ENCODE measurements at regions not wholly inside any gene's neighbourhood (a gene's known extent, or its start where the extent isn't known, plus 50 kb on each side); places are given as distances from the start of the nearest gene placed in this dataset.

- POLR2A ChIA-PET, result no interaction called here
- ATAC-seq, result no peak
- CTCF ChIA-PET, result no interaction called here
- no peak overlapping the region for H3K27ac Mint-ChIP-seq
- no peaks in the 10 kb centered on the region for H3K4me1 Mint-ChIP-seq
- peaks cover 55% of the 10 kb centered on the region for H3K9me3 Mint-ChIP-seq
- TF ChIP-seq RORB (CRISPR knock-in tag; IDR thresholded peaks at IDR 0.05) (no peak), HMGA2 (CRISPR knock-in tag; IDR thresholded peaks at IDR 0.05) (peak; percentile 97)
- H3K4me3 Mint-ChIP-seq, result no peak overlapping the region
- peaks cover 57% of the 10 kb centered on the region for H3K36me3 Mint-ChIP-seq
- DNase-seq (ENCODE audit: low spot score), result no peak
- peaks cover 2% of the 10 kb centered on the region; the same call in 1 of the 2 replicates for H3K27me3 Mint-ChIP-seq (ENCODE audit: low read depth)
Measured at GRCh38 chr7:56570968-56571367, 454.8 kb upstream of the NUPR2 start.

GRCh38 chr7:56538541-56539429, 422.6 kb upstream of the NUPR2 start:
- H3K4me1 Mint-ChIP-seq, result no peaks in the 10 kb centered on the region
- H3K4me3 Mint-ChIP-seq, result no peak overlapping the region
- peaks cover 63% of the 10 kb centered on the region for H3K9me3 Mint-ChIP-seq
- DNase-seq (ENCODE audit: low spot score), result no peak
- peaks cover 12% of the 10 kb centered on the region for H3K27me3 Mint-ChIP-seq (ENCODE audit: low read depth)
- H3K27ac Mint-ChIP-seq, result no peak overlapping the region
- ChIA-PET POLR2A (no interaction called here), CTCF (no interaction called here)
- peaks cover 67% of the 10 kb centered on the region for H3K36me3 Mint-ChIP-seq
- ATAC-seq, result no peak
- TF ChIP-seq CREB1 (CRISPR knock-in tag; IDR thresholded peaks at IDR 0.05), result no peak
- no peak for TF ChIP-seq E2F5 (CRISPR knock-in tag; IDR thresholded peaks at IDR 0.05)
- TF ChIP-seq SMAD4 (CRISPR knock-in tag; IDR thresholded peaks at IDR 0.05), result no peak
- TF ChIP-seq ATF3 (CRISPR knock-in tag; conservative IDR thresholded peaks at IDR 0.05), result no peak
- no peak for TF ChIP-seq TEAD4 (CRISPR knock-in tag; IDR thresholded peaks at IDR 0.05)
- no peak for TF ChIP-seq GTF2I (CRISPR knock-in tag; conservative IDR thresholded peaks at IDR 0.05)
- TF ChIP-seq SP1 (CRISPR knock-in tag; conservative IDR thresholded peaks at IDR 0.05), result no peak
- no peak for TF ChIP-seq FOXJ3 (CRISPR knock-in tag; IDR thresholded peaks at IDR 0.05; ENCODE audit: borderline replicate concordance)
- TF ChIP-seq NR2C2 (CRISPR knock-in tag; IDR thresholded peaks at IDR 0.05), result no peak

GRCh38 chr7:56537952-56538351, 421.7 kb upstream of the NUPR2 start:
- TF ChIP-seq ATF6 (CRISPR knock-in tag; IDR thresholded peaks at IDR 0.05), result no peak
- TF ChIP-seq TP53 (CRISPR knock-in tag; IDR thresholded peaks at IDR 0.05), result no peak
- no peak for TF ChIP-seq NFATC4 (CRISPR knock-in tag; IDR thresholded peaks at IDR 0.05)
- H3K4me1 Mint-ChIP-seq, result no peaks in the 10 kb centered on the region
- no peak overlapping the region for H3K4me3 Mint-ChIP-seq
- ATAC-seq (no peak), DNase-seq (ENCODE audit: low spot score) (no peak)
- CTCF ChIA-PET, result no interaction called here
- peaks cover 64% of the 10 kb centered on the region for H3K9me3 Mint-ChIP-seq
- peaks cover 67% of the 10 kb centered on the region for H3K36me3 Mint-ChIP-seq
- POLR2A ChIA-PET, result no interaction called here
- no peak overlapping the region for H3K27ac Mint-ChIP-seq
- H3K27me3 Mint-ChIP-seq (ENCODE audit: low read depth), result peaks cover 12% of the 10 kb centered on the region

- Mint-ChIP-seq H3K9me3 (peaks cover 65% of the 10 kb centered on the region), H3K4me1 (no peaks in the 10 kb centered on the region), H3K36me3 (peaks cover 65% of the 10 kb centered on the region), H3K27ac (no peak overlapping the region), H3K4me3 (no peak overlapping the region), H3K27me3 (ENCODE audit: low read depth) (peaks cover 12% of the 10 kb centered on the region)
- POLR2A ChIA-PET, result no interaction called here
- CTCF ChIA-PET, result no interaction called here
- ATAC-seq (no peak), DNase-seq (ENCODE audit: low spot score) (no peak)
- TF ChIP-seq SOX15 (CRISPR knock-in tag; IDR thresholded peaks at IDR 0.05), result no peak
- no peak for TF ChIP-seq KAT7 (CRISPR knock-in tag; IDR thresholded peaks at IDR 0.05; ENCODE audit: borderline replicate concordance)
- TF ChIP-seq ZNF138 (CRISPR knock-in tag; conservative IDR thresholded peaks at IDR 0.05), result no peak
- TF ChIP-seq NR2C2 (CRISPR knock-in tag; IDR thresholded peaks at IDR 0.05), result no peak
- no peak for TF ChIP-seq OVOL2 (CRISPR knock-in tag; IDR thresholded peaks at IDR 0.05; ENCODE audit: borderline replicate concordance)
- no peak for TF ChIP-seq MLX (CRISPR knock-in tag; IDR thresholded peaks at IDR 0.05)
- TF ChIP-seq MXD4 (CRISPR knock-in tag; IDR thresholded peaks at IDR 0.05; ENCODE audit: borderline replicate concordance), result no peak
- TF ChIP-seq NFATC4 (CRISPR knock-in tag; IDR thresholded peaks at IDR 0.05), result no peak
- TF ChIP-seq E2F1 (CRISPR knock-in tag; IDR thresholded peaks at IDR 0.05), result no peak
- TF ChIP-seq TCF7 (CRISPR knock-in tag; IDR thresholded peaks at IDR 0.05; ENCODE audit: low read depth), result no peak
- TF ChIP-seq TEAD4 (CRISPR knock-in tag; IDR thresholded peaks at IDR 0.05), result no peak
- no peak for TF ChIP-seq ETV6 (CRISPR knock-in tag; IDR thresholded peaks at IDR 0.05)
- no peak for TF ChIP-seq ZBTB21 (CRISPR knock-in tag; IDR thresholded peaks at IDR 0.05; ENCODE audit: borderline replicate concordance)
- TF ChIP-seq JUN (CRISPR knock-in tag; IDR thresholded peaks at IDR 0.05), result no peak
- no peak for TF ChIP-seq CREB1 (CRISPR knock-in tag; IDR thresholded peaks at IDR 0.05)
- TF ChIP-seq TEAD1 (CRISPR knock-in tag; IDR thresholded peaks at IDR 0.05), result no peak
Measured at GRCh38 chr7:56537477-56537876, 421.3 kb upstream of the NUPR2 start.

Measured in WTC11 (cell line).